Cardiac muscle cell (in vitro differentiated cells and primary cell): ENCODE measurements at regions not wholly inside any gene's neighbourhood (a gene's known extent, or its start where the extent isn't known, plus 50 kb on each side); places are given as distances from the start of the nearest gene placed in this dataset.
A peak's percentile ranks its signal among the peaks of the same experiment; 100 is the strongest.

ENCODE experiments used
- DNase-seq, 2 donors: peaks; one replicate each; pipeline versions ENCODE4 v3.0.0 to v3.0.0-alpha.2; 2010 to 2017; ENCODE audit warnings: low read depth in 1 of 2, low spot score in 1 of 2
- H3K27ac ChIP-seq: fragments of 200-600 bp; sonication (generic); 2 replicates; pipeline ENCODE4 v1.5.1; 2016
- H3K27me3 ChIP-seq: fragments of 200-600 bp; sonication (generic); 2 replicates; pipeline ENCODE4 v1.6.0; 2016; ENCODE audit warnings: control low read depth
- H3K36me3 ChIP-seq: fragments of 200-600 bp; sonication (generic); 2 replicates; pipeline ENCODE4 v1.5.1; 2016; ENCODE audit warnings: control low read depth
- H3K4me1 ChIP-seq: fragments of 200-600 bp; sonication (generic); 2 replicates; pipeline ENCODE4 v1.8.1; 2017; ENCODE audit warnings: low read depth, mild to moderate bottlenecking, mixed run types
- H3K4me3 ChIP-seq: fragments of 200-600 bp; sonication (generic); 2 replicates; pipeline ENCODE4 v1.5.1; 2016; ENCODE audit warnings: mild to moderate bottlenecking
- H3K9me3 ChIP-seq: fragments of 200-600 bp; sonication (generic); 2 replicates; pipeline ENCODE4 v1.5.1; 2017; ENCODE audit warnings: low read depth, mild to moderate bottlenecking, control low read depth
- CTCF ChIP-seq: IDR thresholded peaks from 2 replicates; pipeline ENCODE4 v1.5.1; 2012; ENCODE audit warnings: low read depth, mild to moderate bottlenecking, low read length

DNA sequence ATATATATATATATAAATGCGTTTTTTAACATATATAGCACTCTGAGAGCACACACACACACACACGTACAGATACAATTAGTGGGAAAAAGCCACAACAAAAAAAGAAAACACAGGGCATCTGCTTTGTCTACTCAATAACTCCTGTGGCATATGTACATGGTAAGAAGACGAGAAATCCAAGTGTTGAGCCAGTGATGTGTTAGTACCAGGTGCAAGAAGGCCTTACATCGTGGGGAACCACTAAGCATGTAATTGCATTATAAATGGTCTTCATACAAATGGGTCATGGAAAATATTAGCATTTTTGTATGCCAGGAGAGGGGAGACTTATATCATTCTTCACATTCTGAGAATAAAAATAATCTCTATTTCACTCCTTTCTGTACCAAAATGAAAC lies 62.7 kb upstream of the FAM47B start:
- Histone ChIP-seq H3K4me1 (no peaks in the 10 kb centered on the region), H3K4me3 (no peak overlapping the region), H3K27ac (no peak overlapping the region), H3K27me3 (no peaks in the 10 kb centered on the region), H3K9me3 (no peaks in the 10 kb centered on the region), H3K36me3 (no peaks in the 10 kb centered on the region)
- DNase-seq: no peak
- TF ChIP-seq CTCF: no peak

DNA sequence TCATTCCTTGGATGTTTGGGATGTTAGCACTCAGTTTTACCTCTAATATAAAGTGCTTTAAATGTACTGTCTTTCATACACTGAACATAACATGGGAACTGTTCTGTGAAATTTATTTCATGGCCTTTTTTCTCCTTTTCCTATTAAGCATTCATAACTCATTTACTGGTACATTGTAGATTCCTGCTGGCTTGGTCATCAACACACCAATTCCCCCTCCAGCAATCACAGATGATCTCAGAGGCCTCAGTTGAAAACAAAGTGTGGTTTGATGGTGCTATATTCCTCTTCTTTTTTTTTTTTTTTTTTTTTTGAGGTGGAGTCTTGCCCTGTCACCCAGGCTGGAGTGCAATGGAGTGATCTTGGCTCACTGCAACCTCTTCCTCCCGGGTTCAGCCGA lies 61.9 kb upstream of the FAM47B start:
- no peak overlapping the region for H3K27ac ChIP-seq

GRCh38 chrX:34881671-34882070 lies 60.9 kb upstream of the FAM47B start:
- no peak for DNase-seq
- H3K36me3 ChIP-seq: no peaks in the 10 kb centered on the region
- no peak overlapping the region for H3K4me3 ChIP-seq
- H3K4me1 ChIP-seq: no peaks in the 10 kb centered on the region
- no peak for TF ChIP-seq CTCF
- H3K27me3 ChIP-seq: no peaks in the 10 kb centered on the region
- no peak overlapping the region for H3K27ac ChIP-seq
- no peaks in the 10 kb centered on the region for H3K9me3 ChIP-seq

More for the DNA sequence above, 61.9 kb upstream of the FAM47B start:
- no peaks in the 10 kb centered on the region for H3K27me3 ChIP-seq
- no peaks in the 10 kb centered on the region for H3K9me3 ChIP-seq
- TF ChIP-seq CTCF: no peak
- H3K36me3 ChIP-seq: no peaks in the 10 kb centered on the region
- no peaks in the 10 kb centered on the region for H3K4me1 ChIP-seq
- DNase-seq: peak in 1 of 2 donors; percentile 37
- H3K4me3 ChIP-seq: no peak overlapping the region

DNA sequence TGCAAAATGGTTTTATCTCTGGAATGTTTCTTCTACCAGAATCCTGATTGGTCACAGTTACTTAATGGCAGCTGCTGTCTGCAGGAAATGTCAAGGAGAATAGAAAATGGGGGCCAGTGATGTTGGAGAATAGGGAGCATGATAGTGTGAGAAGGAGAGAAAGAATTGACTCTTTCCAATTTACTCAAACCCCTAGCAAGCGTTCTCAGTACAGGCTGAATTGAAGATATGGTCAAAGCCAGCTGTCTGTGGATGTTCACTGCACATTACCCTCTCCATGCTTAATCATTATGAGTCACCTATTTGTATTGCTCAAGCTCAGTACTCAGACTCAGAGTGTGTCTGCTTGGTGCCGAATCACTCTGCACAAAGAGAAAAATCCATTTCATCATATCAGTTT lies 57.8 kb upstream of the FAM47B start:
- H3K4me1 ChIP-seq: no peaks in the 10 kb centered on the region
- H3K36me3 ChIP-seq: no peaks in the 10 kb centered on the region
- no peak overlapping the region for H3K27ac ChIP-seq
- no peaks in the 10 kb centered on the region for H3K27me3 ChIP-seq
- no peaks in the 10 kb centered on the region for H3K9me3 ChIP-seq
- TF ChIP-seq CTCF: no peak
- H3K4me3 ChIP-seq: no peak overlapping the region
- peak in 1 of 2 donors; percentile 79 for DNase-seq

DNA sequence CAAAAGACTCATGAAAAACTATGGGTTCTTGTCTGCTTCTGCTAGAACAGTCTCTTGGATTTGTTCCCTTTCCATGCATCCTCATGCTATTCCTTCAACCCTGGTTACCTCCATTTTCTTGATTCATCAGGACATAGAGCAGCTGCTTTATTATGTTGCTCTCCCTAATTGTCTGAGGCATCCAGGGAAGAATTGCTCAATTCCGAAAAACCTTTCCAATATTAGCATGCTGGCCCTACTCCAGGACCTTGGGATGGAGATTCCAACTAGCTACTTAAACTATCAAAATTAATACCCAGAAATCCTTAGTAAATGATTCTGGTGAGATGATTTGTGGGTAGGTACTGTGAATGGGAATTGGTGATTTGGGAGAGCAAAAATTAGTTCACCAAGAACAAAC lies 56.6 kb upstream of the FAM47B start:
- no peaks in the 10 kb centered on the region for H3K4me1 ChIP-seq
- no peak overlapping the region for H3K4me3 ChIP-seq
- H3K36me3 ChIP-seq: no peaks in the 10 kb centered on the region
- no peak overlapping the region for H3K27ac ChIP-seq
- TF ChIP-seq CTCF: no peak
- no peaks in the 10 kb centered on the region for H3K27me3 ChIP-seq
- no peaks in the 10 kb centered on the region for H3K9me3 ChIP-seq
- peak in 1 of 2 donors; percentile 25 for DNase-seq

- H3K9me3 ChIP-seq: no peaks in the 10 kb centered on the region
- H3K27ac ChIP-seq: no peak overlapping the region
- no peak overlapping the region for H3K4me3 ChIP-seq
- H3K4me1 ChIP-seq: no peaks in the 10 kb centered on the region
- TF ChIP-seq CTCF: no peak
- no peak for DNase-seq
- no peaks in the 10 kb centered on the region for H3K36me3 ChIP-seq
- H3K27me3 ChIP-seq: no peaks in the 10 kb centered on the region
Observed at GRCh38 chrX:34891391-34891790, 51.2 kb upstream of the FAM47B start.
